ENCODE measurements at regions not wholly inside any gene's neighbourhood (a gene's known extent, or its start where the extent isn't known, plus 50 kb on each side); places are given as distances from the start of the nearest gene placed in this dataset.

DNA sequence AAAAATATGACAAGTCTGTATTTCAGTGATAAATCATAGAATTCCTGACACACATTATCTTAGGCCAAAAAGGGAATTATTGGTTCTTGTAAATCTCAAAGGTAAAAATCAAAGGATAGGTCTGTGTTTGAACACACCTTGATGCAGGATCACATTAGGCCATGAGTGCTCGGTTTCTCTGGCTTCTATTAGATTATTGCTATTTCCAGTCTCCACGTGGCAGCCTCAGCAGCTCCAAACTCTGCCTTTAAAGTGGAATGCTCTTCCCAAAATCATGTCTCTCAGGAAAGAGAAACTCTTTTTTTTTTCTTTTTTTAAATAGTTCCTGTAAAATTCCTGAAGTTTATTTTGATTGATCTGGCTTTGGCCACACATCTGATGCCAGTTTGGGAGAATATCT lies 105.6 kb upstream of the FRMD6 start:
- Histone ChIP-seq H3K4me3 (ENCODE audit: low read depth, low read length, poor library complexity, severe bottlenecking) (no peak overlapping the region), H3K27me3 (replicated peaks; ENCODE audit: insufficient read depth, low read depth, low read length, poor library complexity) (no peaks in the 10 kb centered on the region), H3K36me3 (ENCODE audit: insufficient read depth, low read length, poor library complexity, severe bottlenecking) (no peaks in the 10 kb centered on the region), H3K4me1 (ENCODE audit: insufficient read depth, low read length, poor library complexity, severe bottlenecking) (no peaks in the 10 kb centered on the region), H3K9me3 (ENCODE audit: low read depth, low read length, poor library complexity, severe bottlenecking) (no peaks in the 10 kb centered on the region), H3K27ac (ENCODE audit: low read depth, low read length, poor library complexity, severe bottlenecking) (no peak overlapping the region)
- TF ChIP-seq, protein P1, sequence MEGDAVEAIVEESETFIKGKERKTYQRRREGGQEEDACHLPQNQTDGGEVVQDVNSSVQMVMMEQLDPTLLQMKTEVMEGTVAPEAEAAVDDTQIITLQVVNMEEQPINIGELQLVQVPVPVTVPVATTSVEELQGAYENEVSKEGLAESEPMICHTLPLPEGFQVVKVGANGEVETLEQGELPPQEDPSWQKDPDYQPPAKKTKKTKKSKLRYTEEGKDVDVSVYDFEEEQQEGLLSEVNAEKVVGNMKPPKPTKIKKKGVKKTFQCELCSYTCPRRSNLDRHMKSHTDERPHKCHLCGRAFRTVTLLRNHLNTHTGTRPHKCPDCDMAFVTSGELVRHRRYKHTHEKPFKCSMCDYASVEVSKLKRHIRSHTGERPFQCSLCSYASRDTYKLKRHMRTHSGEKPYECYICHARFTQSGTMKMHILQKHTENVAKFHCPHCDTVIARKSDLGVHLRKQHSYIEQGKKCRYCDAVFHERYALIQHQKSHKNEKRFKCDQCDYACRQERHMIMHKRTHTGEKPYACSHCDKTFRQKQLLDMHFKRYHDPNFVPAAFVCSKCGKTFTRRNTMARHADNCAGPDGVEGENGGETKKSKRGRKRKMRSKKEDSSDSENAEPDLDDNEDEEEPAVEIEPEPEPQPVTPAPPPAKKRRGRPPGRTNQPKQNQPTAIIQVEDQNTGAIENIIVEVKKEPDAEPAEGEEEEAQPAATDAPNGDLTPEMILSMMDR (conservative IDR thresholded peaks at IDR 0.05; ENCODE audit: low read depth, low read length): no peak
- TF ChIP-seq EZH2 (IDR thresholded peaks at IDR 0.05; ENCODE audit: borderline replicate concordance, low read depth, low read length, poor library complexity, severe bottlenecking): no peak
- POLR2A ChIA-PET (ENCODE audit: low non-redundant PET): interaction anchor here (0.7 kb wide), 1 partner anchor 74 kb away, joined by 7 read pairs; no protein-coding TSS in a partner anchor
- intact Hi-C loops (cut with micrococcal nuclease; ENCODE audit: unreplicated experiment): no loop called here
- no TSS peak for BruUV-seq (replicated peaks)
- CTCF ChIA-PET: no interaction called here
- DNase-seq (ENCODE audit: low spot score): no peak

GRCh38 chr14:51546603-51547258 lies 105.0 kb upstream of the FRMD6 start:
- ChIA-PET POLR2A (ENCODE audit: low non-redundant PET) (no interaction called here), CTCF (no interaction called here)
- H3K4me3 ChIP-seq (ENCODE audit: low read depth, low read length, poor library complexity, severe bottlenecking): no peak overlapping the region
- no peak overlapping the region for H3K27ac ChIP-seq (ENCODE audit: low read depth, low read length, poor library complexity, severe bottlenecking)
- intact Hi-C loops (cut with micrococcal nuclease; ENCODE audit: unreplicated experiment): no loop called here
- H3K9me3 ChIP-seq (ENCODE audit: low read depth, low read length, poor library complexity, severe bottlenecking): no peaks in the 10 kb centered on the region
- no peaks in the 10 kb centered on the region for H3K27me3 ChIP-seq (replicated peaks; ENCODE audit: insufficient read depth, low read depth, low read length, poor library complexity)
- H3K4me1 ChIP-seq (ENCODE audit: insufficient read depth, low read length, poor library complexity, severe bottlenecking): no peaks in the 10 kb centered on the region
- DNase-seq (ENCODE audit: low spot score): no peak
- TF ChIP-seq EZH2 (IDR thresholded peaks at IDR 0.05; ENCODE audit: borderline replicate concordance, low read depth, low read length, poor library complexity, severe bottlenecking): no peak
- TF ChIP-seq, protein P1 (conservative IDR thresholded peaks at IDR 0.05; ENCODE audit: low read depth, low read length): no peak
- H3K36me3 ChIP-seq (ENCODE audit: insufficient read depth, low read length, poor library complexity, severe bottlenecking): no peaks in the 10 kb centered on the region
- no TSS peak for BruUV-seq (replicated peaks)

DNA sequence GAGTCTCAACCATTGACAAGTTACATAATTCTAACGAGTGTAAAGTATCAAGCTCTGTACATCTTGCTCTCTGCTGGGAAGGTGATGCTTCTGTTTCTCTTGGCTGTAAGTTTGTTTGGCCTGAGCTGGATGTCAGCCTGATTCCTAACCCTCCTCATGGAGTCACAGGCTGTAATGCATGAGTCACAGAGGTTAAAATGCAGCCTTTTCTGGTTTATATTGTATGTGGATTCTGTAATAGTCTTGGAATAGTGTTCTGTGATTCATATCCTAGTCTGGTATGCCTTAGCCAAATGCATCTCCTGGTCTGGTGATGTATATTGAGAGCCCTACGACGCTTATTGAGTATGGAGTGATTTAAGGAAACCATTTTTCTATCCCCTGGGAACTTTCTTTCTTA lies 104.5 kb upstream of the FRMD6 start:
- H3K27me3 ChIP-seq (replicated peaks; ENCODE audit: insufficient read depth, low read depth, low read length, poor library complexity): no peaks in the 10 kb centered on the region
- TF ChIP-seq, protein P1 (conservative IDR thresholded peaks at IDR 0.05; ENCODE audit: low read depth, low read length): no peak
- TF ChIP-seq EZH2 (IDR thresholded peaks at IDR 0.05; ENCODE audit: borderline replicate concordance, low read depth, low read length, poor library complexity, severe bottlenecking): no peak
- BruUV-seq (replicated peaks): no TSS peak
- no peak overlapping the region for H3K27ac ChIP-seq (ENCODE audit: low read depth, low read length, poor library complexity, severe bottlenecking)
- intact Hi-C loops (cut with micrococcal nuclease; ENCODE audit: unreplicated experiment): no loop called here
- no peaks in the 10 kb centered on the region for H3K4me1 ChIP-seq (ENCODE audit: insufficient read depth, low read length, poor library complexity, severe bottlenecking)
- no peak overlapping the region for H3K4me3 ChIP-seq (ENCODE audit: low read depth, low read length, poor library complexity, severe bottlenecking)
- ChIA-PET CTCF (no interaction called here), POLR2A (ENCODE audit: low non-redundant PET) (no interaction called here)
- no peaks in the 10 kb centered on the region for H3K36me3 ChIP-seq (ENCODE audit: insufficient read depth, low read length, poor library complexity, severe bottlenecking)
- no peak for DNase-seq (ENCODE audit: low spot score)
- H3K9me3 ChIP-seq (ENCODE audit: low read depth, low read length, poor library complexity, severe bottlenecking): no peaks in the 10 kb centered on the region

Data from A673 (cell line).